GM12872 (cell line): ENCODE measurements at regions not wholly inside any gene's neighbourhood (a gene's known extent, or its start where the extent isn't known, plus 50 kb on each side); places are given as distances from the start of the nearest gene placed in this dataset.

Source experiments
- CTCF ChIP-seq: IDR thresholded peaks from 3 replicates; pipeline ENCODE4 v1.5.1; 2011; ENCODE audit warnings: low read depth, mild to moderate bottlenecking, low read length, moderate library complexity; ENCODE audit not compliant: insufficient read depth

GRCh38 chr12:88684610-88685009, 104.3 kb upstream of the KITLG start:
- TF ChIP-seq CTCF: no peak

- no peak for TF ChIP-seq CTCF
Measured at GRCh38 chr12:88684170-88684569, 103.9 kb upstream of the KITLG start.

- TF ChIP-seq CTCF: no peak
Measured at GRCh38 chr12:88683628-88684027, 103.4 kb upstream of the KITLG start.

GRCh38 chr12:88681271-88681670, 101.0 kb upstream of the KITLG start:
- no peak for TF ChIP-seq CTCF

- no peak for TF ChIP-seq CTCF
Measured at GRCh38 chr12:88677464-88677863, 97.2 kb upstream of the KITLG start.

GRCh38 chr12:88665071-88665470, 84.8 kb upstream of the KITLG start:
- TF ChIP-seq CTCF: no peak

GRCh38 chr12:88662961-88663360, 82.7 kb upstream of the KITLG start:
- TF ChIP-seq CTCF: no peak

- TF ChIP-seq CTCF: no peak
Measured at GRCh38 chr12:88662093-88662492, 81.8 kb upstream of the KITLG start.
